ENCODE measurements at regions not wholly inside any gene's neighbourhood (a gene's known extent, or its start where the extent isn't known, plus 50 kb on each side); places are given as distances from the start of the nearest gene placed in this dataset.

GRCh38 chr18:73691624-73692023, 456.0 kb downstream of the FBXO15 start:
- no peak for TF ChIP-seq ESRRG (CRISPR knock-in tag; IDR thresholded peaks at IDR 0.05)
- no peak for TF ChIP-seq PATZ1 (CRISPR knock-in tag; IDR thresholded peaks at IDR 0.05; ENCODE audit: borderline replicate concordance)
- TF ChIP-seq CSRNP3 (CRISPR knock-in tag; IDR thresholded peaks at IDR 0.05) = no peak
- no peak for TF ChIP-seq CREB5 (CRISPR knock-in tag; IDR thresholded peaks at IDR 0.05; ENCODE audit: low read depth)
- TF ChIP-seq OSR1 (CRISPR knock-in tag; IDR thresholded peaks at IDR 0.05) = no peak
- no peak for TF ChIP-seq ISL1 (CRISPR knock-in tag; IDR thresholded peaks at IDR 0.05)
- no peak for TF ChIP-seq ARNTL (CRISPR knock-in tag; IDR thresholded peaks at IDR 0.05; ENCODE audit: borderline replicate concordance, low read depth)
- TF ChIP-seq ZNF8 (CRISPR knock-in tag; IDR thresholded peaks at IDR 0.05) = no peak
- TF ChIP-seq BACH2 (CRISPR knock-in tag; IDR thresholded peaks at IDR 0.05; ENCODE audit: borderline replicate concordance) = no peak
- no peak for TF ChIP-seq CSDC2 (CRISPR knock-in tag; IDR thresholded peaks at IDR 0.05)
- TF ChIP-seq ZFP3 (CRISPR knock-in tag; IDR thresholded peaks at IDR 0.05) = no peak
- no peak for TF ChIP-seq TSHZ2 (CRISPR knock-in tag; IDR thresholded peaks at IDR 0.05)
- TF ChIP-seq ZFP30 (CRISPR knock-in tag; IDR thresholded peaks at IDR 0.05) = no peak
